ENCODE measurements at regions not wholly inside any gene's neighbourhood (a gene's known extent, or its start where the extent isn't known, plus 50 kb on each side); places are given as distances from the start of the nearest gene placed in this dataset.

DNA sequence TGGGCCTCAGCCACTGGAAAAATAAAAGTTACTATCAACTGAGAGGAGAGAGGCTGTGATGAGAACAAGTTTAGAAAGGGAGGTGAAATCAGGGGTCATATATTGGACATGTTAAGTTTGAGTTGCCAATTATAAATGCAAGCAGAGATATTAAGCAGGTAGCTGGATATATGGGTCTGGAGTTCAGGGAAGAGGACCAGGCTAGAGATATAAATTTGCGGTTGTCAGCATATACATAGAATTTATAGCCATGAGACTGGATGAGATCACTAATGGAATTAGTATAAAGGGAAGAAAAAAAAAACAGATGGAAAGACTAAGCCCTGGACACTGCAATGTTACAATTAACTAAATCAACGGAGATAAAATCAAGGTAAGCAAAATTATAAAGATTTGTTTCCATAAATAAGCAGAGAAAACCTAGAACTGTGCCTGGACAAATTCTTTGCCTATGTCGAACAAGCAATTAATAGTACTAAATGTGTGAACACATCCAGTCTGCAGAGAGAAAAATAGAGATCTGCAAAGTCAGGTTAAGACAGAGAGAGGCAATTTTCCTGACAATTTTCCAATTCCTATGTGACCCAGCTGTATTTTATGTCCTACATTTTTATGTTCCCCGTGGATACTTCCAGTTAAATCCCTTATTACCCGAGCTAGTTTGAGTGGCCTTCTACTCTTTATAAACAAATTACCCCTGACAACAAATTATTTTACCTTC is 265.4 kb downstream of the GASK1B start:
- TF ChIP-seq EZH2 (IDR thresholded peaks at IDR 0.05; ENCODE audit: borderline replicate concordance, insufficient read depth, low read depth, low read length, poor library complexity, severe bottlenecking): no peak
- TF ChIP-seq, protein P1, sequence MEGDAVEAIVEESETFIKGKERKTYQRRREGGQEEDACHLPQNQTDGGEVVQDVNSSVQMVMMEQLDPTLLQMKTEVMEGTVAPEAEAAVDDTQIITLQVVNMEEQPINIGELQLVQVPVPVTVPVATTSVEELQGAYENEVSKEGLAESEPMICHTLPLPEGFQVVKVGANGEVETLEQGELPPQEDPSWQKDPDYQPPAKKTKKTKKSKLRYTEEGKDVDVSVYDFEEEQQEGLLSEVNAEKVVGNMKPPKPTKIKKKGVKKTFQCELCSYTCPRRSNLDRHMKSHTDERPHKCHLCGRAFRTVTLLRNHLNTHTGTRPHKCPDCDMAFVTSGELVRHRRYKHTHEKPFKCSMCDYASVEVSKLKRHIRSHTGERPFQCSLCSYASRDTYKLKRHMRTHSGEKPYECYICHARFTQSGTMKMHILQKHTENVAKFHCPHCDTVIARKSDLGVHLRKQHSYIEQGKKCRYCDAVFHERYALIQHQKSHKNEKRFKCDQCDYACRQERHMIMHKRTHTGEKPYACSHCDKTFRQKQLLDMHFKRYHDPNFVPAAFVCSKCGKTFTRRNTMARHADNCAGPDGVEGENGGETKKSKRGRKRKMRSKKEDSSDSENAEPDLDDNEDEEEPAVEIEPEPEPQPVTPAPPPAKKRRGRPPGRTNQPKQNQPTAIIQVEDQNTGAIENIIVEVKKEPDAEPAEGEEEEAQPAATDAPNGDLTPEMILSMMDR (IDR thresholded peaks at IDR 0.05): no peak
- POLR2A ChIA-PET: interaction anchor here (0.6 kb wide), 1 partner anchor 159 kb away, joined by 3 read pairs; no protein-coding TSS in a partner anchor
- 71% methylated on average over 2 of the region's 5 CpGs for whole genome bisulfite sequencing (ENCODE audit: insufficient coverage)

DNA sequence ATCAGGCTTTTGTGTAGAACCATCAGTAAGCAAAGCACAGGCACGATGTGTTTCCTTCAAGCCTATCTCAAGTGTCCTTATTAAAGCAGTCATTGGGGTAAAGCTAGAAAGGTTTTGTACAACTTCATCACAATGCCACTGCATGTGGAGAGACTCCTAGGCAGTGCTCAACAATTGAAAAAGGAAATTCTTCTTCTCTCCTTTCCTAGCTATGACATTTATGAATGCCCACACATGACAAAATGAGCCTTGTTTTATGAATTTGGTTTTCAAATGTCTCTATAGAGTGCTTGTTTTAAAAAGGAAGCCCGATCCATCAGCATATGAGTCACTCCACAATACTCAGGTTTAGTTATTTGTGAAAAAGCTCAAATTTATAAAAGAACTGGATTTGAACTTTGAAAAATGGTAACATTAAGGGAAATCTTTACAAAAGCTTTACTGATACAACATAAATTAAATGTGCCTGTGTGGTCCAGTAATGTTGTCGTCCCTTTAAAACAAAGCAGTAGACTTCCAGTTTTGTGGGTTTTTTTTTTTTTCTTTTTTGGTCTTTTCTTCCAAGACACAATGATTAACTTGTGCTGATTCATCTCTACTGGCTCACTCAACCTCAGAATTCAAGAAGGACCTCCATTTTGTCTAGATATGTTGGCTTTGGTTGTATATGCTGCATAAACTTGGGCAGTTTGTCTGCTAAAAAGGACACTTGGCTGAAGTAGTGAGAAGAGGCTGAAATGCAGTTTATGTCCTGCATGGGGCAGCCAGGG is 273.8 kb downstream of the GASK1B start:
- H3K27me3 ChIP-seq (replicated peaks in 1 of 4; ENCODE audit: control extremely low read depth in 1 of 4, control insufficient read depth in 3 of 4, insufficient read depth in 4 of 4, low read length in 3 of 4): no peaks in the 10 kb centered on the region
- no peaks in the 10 kb centered on the region for H4K20me1 ChIP-seq (ENCODE audit: control insufficient read depth, insufficient read depth, low read length, poor library complexity, severe bottlenecking)
- DNase-seq (no peak), ATAC-seq (ENCODE audit: low read depth) (no peak)
- no peaks in the 10 kb centered on the region for H3K9me3 Mint-ChIP-seq (ENCODE audit: insufficient read depth)
- no peak for TF ChIP-seq EZH2 (IDR thresholded peaks at IDR 0.05; ENCODE audit: borderline replicate concordance, insufficient read depth, low read depth, low read length, poor library complexity, severe bottlenecking)
- TF ChIP-seq, protein P1 (IDR thresholded peaks at IDR 0.05): no peak
- no peak overlapping the region for H3K4me3 Mint-ChIP-seq
- H3K4me1 Mint-ChIP-seq: no peaks in the 10 kb centered on the region
- ChIA-PET POLR2A (no interaction called here), CTCF (no interaction called here)
- no peak overlapping the region for H2AFZ ChIP-seq (ENCODE audit: insufficient read depth, low read depth, low read length, poor library complexity, severe bottlenecking)
- H3K9me3 ChIP-seq (ENCODE audit: control extremely low read depth in 1 of 3, control insufficient read depth in 2 of 3, insufficient read depth in 1 of 3, low read length in 2 of 3): no peaks in the 10 kb centered on the region
- H3K36me3 ChIP-seq (replicated peaks in 1 of 2; ENCODE audit: control extremely low read depth in 1 of 2, control insufficient read depth in 1 of 2, extremely low read depth in 1 of 2, insufficient read depth in 2 of 2, low read length in 1 of 2): no peaks in the 10 kb centered on the region
- H3K27ac ChIP-seq (ENCODE audit: low read length in 2 of 2): no peak overlapping the region
- intact Hi-C loops (cut with micrococcal nuclease): no loop called here
- H3K9ac ChIP-seq (ENCODE audit: low read length): no peak overlapping the region
- H3K79me2 ChIP-seq (ENCODE audit: control insufficient read depth, insufficient read depth, low read length): no peaks in the 10 kb centered on the region
- no peak overlapping the region for H3K4me2 ChIP-seq (replicated peaks; ENCODE audit: low read depth, low read length, poor library complexity, severe bottlenecking)
- no peaks in the 10 kb centered on the region for H3K4me1 ChIP-seq (ENCODE audit: control insufficient read depth in 2 of 2, insufficient read depth in 2 of 2, low read length in 2 of 2)
- no CpG with 5 or more reads among the region's 3 CpGs for WGBS (ENCODE audit: insufficient coverage)
- H3K27ac Mint-ChIP-seq: no peak overlapping the region
- no peak overlapping the region for H3K4me3 ChIP-seq (ENCODE audit: control extremely low read depth in 1 of 5, extremely low read depth in 1 of 5, insufficient read depth in 1 of 5, low read depth in 2 of 5, low read length in 4 of 5)
- H3K27me3 Mint-ChIP-seq: no peaks in the 10 kb centered on the region

More for the DNA sequence above, 265.4 kb downstream of the GASK1B start:
- H3K27ac ChIP-seq (ENCODE audit: low read length in 2 of 2): no peak overlapping the region
- no peaks in the 10 kb centered on the region for H3K9me3 Mint-ChIP-seq (ENCODE audit: insufficient read depth)
- no peaks in the 10 kb centered on the region for H4K20me1 ChIP-seq (ENCODE audit: control insufficient read depth, insufficient read depth, low read length, poor library complexity, severe bottlenecking)
- no peak overlapping the region for H2AFZ ChIP-seq (ENCODE audit: insufficient read depth, low read depth, low read length, poor library complexity, severe bottlenecking)
- no peaks in the 10 kb centered on the region for H3K27me3 ChIP-seq (replicated peaks in 1 of 4; ENCODE audit: control extremely low read depth in 1 of 4, control insufficient read depth in 3 of 4, insufficient read depth in 4 of 4, low read length in 3 of 4)
- H3K4me3 Mint-ChIP-seq: no peak overlapping the region
- no peaks in the 10 kb centered on the region for H3K79me2 ChIP-seq (ENCODE audit: control insufficient read depth, insufficient read depth, low read length)
- H3K9ac ChIP-seq (ENCODE audit: low read length): no peak overlapping the region
- H3K4me2 ChIP-seq (replicated peaks; ENCODE audit: low read depth, low read length, poor library complexity, severe bottlenecking): no peak overlapping the region
- no peak overlapping the region for H3K27ac Mint-ChIP-seq
- no peaks in the 10 kb centered on the region for H3K4me1 ChIP-seq (ENCODE audit: control insufficient read depth in 2 of 2, insufficient read depth in 2 of 2, low read length in 2 of 2)
- no peaks in the 10 kb centered on the region for H3K27me3 Mint-ChIP-seq
- CTCF ChIA-PET: no interaction called here
- intact Hi-C loops (cut with micrococcal nuclease): no loop called here
- H3K9me3 ChIP-seq (ENCODE audit: control extremely low read depth in 1 of 3, control insufficient read depth in 2 of 3, insufficient read depth in 1 of 3, low read length in 2 of 3): no peaks in the 10 kb centered on the region
- H3K4me3 ChIP-seq (ENCODE audit: control extremely low read depth in 1 of 5, extremely low read depth in 1 of 5, insufficient read depth in 1 of 5, low read depth in 2 of 5, low read length in 4 of 5): no peak overlapping the region
- ATAC-seq (ENCODE audit: low read depth) (no peak), DNase-seq (no peak)
- H3K4me1 Mint-ChIP-seq: no peaks in the 10 kb centered on the region
- no peaks in the 10 kb centered on the region for H3K36me3 ChIP-seq (replicated peaks in 1 of 2; ENCODE audit: control extremely low read depth in 1 of 2, control insufficient read depth in 1 of 2, extremely low read depth in 1 of 2, insufficient read depth in 2 of 2, low read length in 1 of 2)

Data from B cell (primary cell).